Hepatocyte (in vitro differentiated cells): ENCODE measurements at regions not wholly inside any gene's neighbourhood (a gene's known extent, or its start where the extent isn't known, plus 50 kb on each side); places are given as distances from the start of the nearest gene placed in this dataset.

Experiments
- DNase-seq: peaks from one replicate; pipeline ENCODE4 v3.0.0-alpha.2; 2016; ENCODE audit warnings: low spot score
- H2AFZ ChIP-seq: fragments of 200-600 bp; sonication (generic); 2 replicates; pipeline ENCODE4 v1.6.0; 2016; ENCODE audit warnings: antibody characterized with exemption, mild to moderate bottlenecking
- H3K27ac ChIP-seq: fragments of 200-600 bp; sonication (generic); 2 replicates; pipeline ENCODE4 v1.5.1; 2016; ENCODE audit warnings: mild to moderate bottlenecking
- H3K27me3 ChIP-seq: fragments of 200-600 bp; sonication (generic); 2 replicates; pipeline ENCODE4 v1.6.1; 2016
- H3K36me3 ChIP-seq: fragments of 200-600 bp; sonication (generic); replicated peaks from 2 replicates; pipeline ENCODE4 v1.5.1; 2016; ENCODE audit warnings: low read depth; ENCODE audit not compliant: insufficient read depth
- H3K4me1 ChIP-seq: fragments of 200-600 bp; sonication (generic); 2 replicates; pipeline ENCODE4 v1.5.1; 2016; ENCODE audit warnings: mild to moderate bottlenecking, moderate library complexity; ENCODE audit not compliant: insufficient read depth
- H3K4me2 ChIP-seq: fragments of 200-600 bp; sonication (generic); 2 replicates; pipeline ENCODE4 v1.6.0; 2016
- H3K4me3 ChIP-seq: fragments of 200-600 bp; sonication (generic); 2 replicates; pipeline ENCODE4 v1.5.1; 2016; ENCODE audit warnings: mild to moderate bottlenecking
- H3K79me2 ChIP-seq: fragments of 200-600 bp; sonication (generic); 2 replicates; pipeline ENCODE4 v1.6.0; 2017; ENCODE audit warnings: mild to moderate bottlenecking
- H3K9me2 ChIP-seq: fragments of 200-600 bp; sonication (generic); replicated peaks from 2 replicates; pipeline ENCODE4 v1.6.0; 2017; ENCODE audit warnings: mild to moderate bottlenecking; ENCODE audit not compliant: insufficient read depth
- H3K9me3 ChIP-seq: fragments of 200-600 bp; sonication (generic); 2 replicates; pipeline ENCODE4 v1.5.1; 2016; ENCODE audit warnings: low read depth, mild to moderate bottlenecking
- H4K20me1 ChIP-seq: fragments of 200-600 bp; sonication (generic); 2 replicates; pipeline ENCODE4 v1.6.0; 2016; ENCODE audit warnings: mild to moderate bottlenecking; ENCODE audit not compliant: insufficient read depth, poor library complexity, severe bottlenecking
- CTCF ChIP-seq: fragments of 200-600 bp; sonication (generic); IDR thresholded peaks from 2 replicates; pipeline ENCODE4 v1.5.1; 2016; ENCODE audit warnings: antibody characterized with exemption, mild to moderate bottlenecking; ENCODE audit not compliant: poor library complexity
- EZH2 ChIP-seq: fragments of 200-600 bp; sonication (generic); IDR thresholded peaks from 2 replicates; pipeline ENCODE4 v1.6.1; 2016; ENCODE audit warnings: antibody characterized with exemption, mild to moderate bottlenecking, borderline replicate concordance
- EZH2phosphoT487 ChIP-seq: fragments of 200-600 bp; sonication (generic); IDR thresholded peaks from one replicate; pipeline ENCODE4 v1.6.1; 2018; ENCODE audit warnings: antibody characterized with exemption, mild to moderate bottlenecking, low read depth, moderate library complexity; ENCODE audit not compliant: unreplicated experiment, severe bottlenecking
- WGBS: methylation state at CpG from one replicate; pipeline ENCODE4 v1.1.6; 2016; ENCODE audit warnings: low lambda C conversion rate; ENCODE audit errors: missing lambda C conversion rate; 5-methylcytosine and 5-hydroxymethylcytosine counted together

- no peak overlapping the region for H3K27ac ChIP-seq
- no peak overlapping the region for H3K4me2 ChIP-seq
- H3K27me3 ChIP-seq, result peaks cover 12% of the 10 kb centered on the region
- H3K9me3 ChIP-seq, result no peaks in the 10 kb centered on the region
- no peak for DNase-seq
- no peak overlapping the region for H2AFZ ChIP-seq
- no peak for TF ChIP-seq CTCF
- no peak overlapping the region for H3K4me3 ChIP-seq
- H3K4me1 ChIP-seq, result peaks cover 12% of the 10 kb centered on the region
- H3K9me2 ChIP-seq, result no peaks in the 10 kb centered on the region
- H4K20me1 ChIP-seq, result no peaks in the 10 kb centered on the region
- 35% methylated on average over 1 of the region's 1 CpG for WGBS
- no peaks in the 10 kb centered on the region for H3K36me3 ChIP-seq
- peaks cover 34% of the 10 kb centered on the region for H3K79me2 ChIP-seq
Measured at GRCh38 chr6:106002005-106002404, 84.1 kb upstream of the PRDM1 start.

- Histone ChIP-seq H3K4me1 (peaks cover 12% of the 10 kb centered on the region), H2AFZ (no peak overlapping the region), H3K9me3 (no peaks in the 10 kb centered on the region), H4K20me1 (no peaks in the 10 kb centered on the region), H3K36me3 (no peaks in the 10 kb centered on the region), H3K79me2 (peaks cover 36% of the 10 kb centered on the region), H3K27ac (no peak overlapping the region), H3K9me2 (no peaks in the 10 kb centered on the region), H3K4me3 (no peak overlapping the region), H3K4me2 (no peak overlapping the region), H3K27me3 (peaks cover 23% of the 10 kb centered on the region)
- TF ChIP-seq CTCF (no peak), EZH2phosphoT487 (no peak), EZH2 (no peak)
- no peak for DNase-seq
- 82% methylated on average over 2 of the region's 2 CpGs for WGBS
Measured at GRCh38 chr6:106000935-106001334, 85.2 kb upstream of the PRDM1 start.

DNA sequence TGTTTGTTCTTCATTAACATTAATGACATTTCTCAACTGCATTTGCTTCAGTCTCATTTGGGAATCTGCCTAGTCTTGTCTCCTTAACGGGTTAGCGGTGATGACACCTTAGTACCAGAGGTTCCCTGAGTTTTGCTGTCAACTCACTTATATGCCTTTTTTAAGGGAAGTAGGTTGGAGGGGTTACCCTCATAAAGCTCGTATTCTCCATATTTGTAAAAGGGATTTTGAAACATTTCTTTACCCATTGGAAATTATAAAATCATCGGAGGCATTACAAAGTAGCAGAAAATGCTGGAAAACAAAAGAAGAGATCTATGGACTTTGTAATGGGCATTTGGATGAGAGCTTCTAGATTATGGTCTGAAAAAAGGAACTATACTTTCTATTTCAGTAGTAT lies 88.7 kb upstream of the PRDM1 start:
- peak overlapping the region; percentile 95 for H3K4me2 ChIP-seq
- H3K9me2 ChIP-seq, result no peaks in the 10 kb centered on the region
- H3K36me3 ChIP-seq, result no peaks in the 10 kb centered on the region
- H4K20me1 ChIP-seq, result no peaks in the 10 kb centered on the region
- no peak overlapping the region for H3K4me3 ChIP-seq
- H3K79me2 ChIP-seq, result peaks cover 36% of the 10 kb centered on the region
- DNase-seq, result no peak
- TF ChIP-seq EZH2phosphoT487 (no peak), CTCF (no peak), EZH2 (no peak)
- peaks cover 50% of the 10 kb centered on the region for H3K27me3 ChIP-seq
- 70% methylated on average over 4 of the region's 4 CpGs for WGBS
- no peak overlapping the region for H3K27ac ChIP-seq
- H3K9me3 ChIP-seq, result no peaks in the 10 kb centered on the region
- H3K4me1 ChIP-seq, result peaks cover 8% of the 10 kb centered on the region
- no peak overlapping the region for H2AFZ ChIP-seq

- peaks cover 58% of the 10 kb centered on the region for H3K27me3 ChIP-seq
- no peaks in the 10 kb centered on the region for H4K20me1 ChIP-seq
- H3K79me2 ChIP-seq, result peaks cover 28% of the 10 kb centered on the region
- no peak for DNase-seq
- no peaks in the 10 kb centered on the region for H3K9me3 ChIP-seq
- peak overlapping the region; percentile 71 for H3K4me3 ChIP-seq
- peaks cover 13% of the 10 kb centered on the region for H3K4me1 ChIP-seq
- 17% methylated on average over 6 of the region's 6 CpGs for WGBS
- H3K36me3 ChIP-seq, result no peaks in the 10 kb centered on the region
- no peak for TF ChIP-seq CTCF
- no peak for TF ChIP-seq EZH2
- no peak for TF ChIP-seq EZH2phosphoT487
- peak overlapping the region; percentile 88 for H3K27ac ChIP-seq
- peak overlapping the region; percentile 85 for H2AFZ ChIP-seq
- peak overlapping the region; percentile 95 for H3K4me2 ChIP-seq
- H3K9me2 ChIP-seq, result no peaks in the 10 kb centered on the region
Measured at GRCh38 chr6:105995391-105995865, 90.7 kb upstream of the PRDM1 start.
